ENCODE measurements at regions not wholly inside any gene's neighbourhood (a gene's known extent, or its start where the extent isn't known, plus 50 kb on each side); places are given as distances from the start of the nearest gene placed in this dataset.

DNA sequence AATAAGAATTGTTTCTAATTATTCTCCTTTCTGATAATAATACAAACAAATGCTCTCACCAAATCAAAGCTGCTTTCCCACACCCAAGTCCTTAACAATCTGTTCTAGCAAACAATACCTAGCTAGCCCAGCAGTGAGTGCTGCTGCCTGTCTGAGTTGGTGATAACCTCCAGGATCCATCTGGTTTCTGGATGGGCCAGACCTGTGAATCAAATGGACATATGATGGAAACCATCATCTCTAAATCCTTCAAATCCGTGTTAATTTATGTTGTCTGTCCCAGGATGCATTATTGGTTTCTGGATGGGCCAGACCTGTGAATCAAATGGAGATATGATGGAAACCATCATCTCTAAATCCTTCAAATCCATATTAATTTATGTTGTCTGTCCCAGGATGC, 1230.0 kb downstream of the AMY1C start:
- Histone ChIP-seq H3K4me1 (ENCODE audit: control insufficient read depth in 1 of 2, insufficient read depth in 2 of 2, low read length in 2 of 2) (no peaks in the 10 kb centered on the region), H3K9me3 (replicated peaks in 1 of 2; ENCODE audit: control insufficient read depth in 1 of 2, insufficient read depth in 1 of 2, low read length in 2 of 2) (peaks cover 0 to 2% of the 10 kb centered on the region in 2 donors), H3K27ac (ENCODE audit: low read depth in 1 of 2, low read length in 2 of 2) (no peak overlapping the region), H3K27me3 (ENCODE audit: control insufficient read depth in 2 of 2, insufficient read depth in 2 of 2, low read length in 2 of 2) (no peaks in the 10 kb centered on the region), H2AFZ (ENCODE audit: insufficient read depth, low read depth, low read length, poor library complexity, severe bottlenecking) (no peak overlapping the region), H3K4me2 (replicated peaks; ENCODE audit: extremely low read depth, low read length, poor library complexity, severe bottlenecking) (no peak overlapping the region), H4K20me1 (ENCODE audit: insufficient read depth, low read length) (no peaks in the 10 kb centered on the region), H3K9ac (ENCODE audit: insufficient read depth, low read length, poor library complexity, severe bottlenecking) (no peak overlapping the region), H3K4me3 (replicated peaks in 1 of 3; ENCODE audit: low read depth in 2 of 3, low read length in 3 of 3) (no peak overlapping the region), H3K36me3 (replicated peaks in 1 of 2; ENCODE audit: control insufficient read depth in 1 of 2, insufficient read depth in 2 of 2, low read length in 2 of 2) (no peaks in the 10 kb centered on the region), H3K79me2 (ENCODE audit: insufficient read depth, low read length) (no peaks in the 10 kb centered on the region)
- no CpG with 5 or more reads among the region's 1 CpG for WGBS (ENCODE audit: insufficient coverage)
- H3K4me3 Mint-ChIP-seq = no peak overlapping the region
- no peaks in the 10 kb centered on the region for H3K4me1 Mint-ChIP-seq
- TF ChIP-seq, protein P1, sequence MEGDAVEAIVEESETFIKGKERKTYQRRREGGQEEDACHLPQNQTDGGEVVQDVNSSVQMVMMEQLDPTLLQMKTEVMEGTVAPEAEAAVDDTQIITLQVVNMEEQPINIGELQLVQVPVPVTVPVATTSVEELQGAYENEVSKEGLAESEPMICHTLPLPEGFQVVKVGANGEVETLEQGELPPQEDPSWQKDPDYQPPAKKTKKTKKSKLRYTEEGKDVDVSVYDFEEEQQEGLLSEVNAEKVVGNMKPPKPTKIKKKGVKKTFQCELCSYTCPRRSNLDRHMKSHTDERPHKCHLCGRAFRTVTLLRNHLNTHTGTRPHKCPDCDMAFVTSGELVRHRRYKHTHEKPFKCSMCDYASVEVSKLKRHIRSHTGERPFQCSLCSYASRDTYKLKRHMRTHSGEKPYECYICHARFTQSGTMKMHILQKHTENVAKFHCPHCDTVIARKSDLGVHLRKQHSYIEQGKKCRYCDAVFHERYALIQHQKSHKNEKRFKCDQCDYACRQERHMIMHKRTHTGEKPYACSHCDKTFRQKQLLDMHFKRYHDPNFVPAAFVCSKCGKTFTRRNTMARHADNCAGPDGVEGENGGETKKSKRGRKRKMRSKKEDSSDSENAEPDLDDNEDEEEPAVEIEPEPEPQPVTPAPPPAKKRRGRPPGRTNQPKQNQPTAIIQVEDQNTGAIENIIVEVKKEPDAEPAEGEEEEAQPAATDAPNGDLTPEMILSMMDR (IDR thresholded peaks at IDR 0.05) = no peak
- intact Hi-C loops (cut with micrococcal nuclease) = no loop called here
- peaks cover 0 to 3% (median 0%) of the 10 kb centered on the region in 3 donors for H3K27me3 Mint-ChIP-seq (ENCODE audit: low read depth in 3 of 3)
- H3K9me3 Mint-ChIP-seq = peaks cover 0 to 5% (median 4%) of the 10 kb centered on the region in 7 donors
- no peaks in the 10 kb centered on the region for H3K36me3 Mint-ChIP-seq
- DNase-seq = no peak
- H3K27ac Mint-ChIP-seq = no peak overlapping the region

DNA sequence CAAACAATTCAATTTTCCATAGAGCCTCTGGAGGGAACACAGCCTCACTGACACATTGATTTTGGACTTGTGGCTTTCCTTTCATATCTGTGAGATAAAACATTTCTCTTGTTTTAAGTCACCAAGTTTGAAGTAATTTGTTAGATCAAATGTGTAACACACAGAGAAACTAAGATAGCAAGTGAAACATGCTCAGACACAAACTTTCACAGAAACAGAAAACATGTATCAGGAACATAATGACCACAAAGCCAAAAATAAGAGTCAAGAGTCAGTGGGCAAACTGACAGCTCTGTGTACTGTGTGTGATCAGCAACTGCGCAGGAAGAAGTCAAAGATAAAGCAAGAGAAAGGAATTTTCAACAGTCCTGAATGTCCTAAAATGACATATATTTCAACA, 1237.5 kb downstream of the AMY1C start:
- WGBS (ENCODE audit: insufficient coverage) = no CpG with 5 or more reads among the region's 1 CpG
- Histone ChIP-seq H3K4me3 (replicated peaks in 1 of 3; ENCODE audit: low read depth in 2 of 3, low read length in 3 of 3) (no peak overlapping the region), H3K79me2 (ENCODE audit: insufficient read depth, low read length) (no peaks in the 10 kb centered on the region), H3K4me2 (replicated peaks; ENCODE audit: extremely low read depth, low read length, poor library complexity, severe bottlenecking) (no peak overlapping the region), H3K9ac (ENCODE audit: insufficient read depth, low read length, poor library complexity, severe bottlenecking) (no peak overlapping the region), H3K9me3 (replicated peaks in 1 of 2; ENCODE audit: control insufficient read depth in 1 of 2, insufficient read depth in 1 of 2, low read length in 2 of 2) (peaks cover 0 to 4% of the 10 kb centered on the region in 2 donors), H4K20me1 (ENCODE audit: insufficient read depth, low read length) (no peaks in the 10 kb centered on the region), H3K27ac (ENCODE audit: low read depth in 1 of 2, low read length in 2 of 2) (no peak overlapping the region), H3K4me1 (ENCODE audit: control insufficient read depth in 1 of 2, insufficient read depth in 2 of 2, low read length in 2 of 2) (no peaks in the 10 kb centered on the region), H2AFZ (ENCODE audit: insufficient read depth, low read depth, low read length, poor library complexity, severe bottlenecking) (no peak overlapping the region), H3K36me3 (replicated peaks in 1 of 2; ENCODE audit: control insufficient read depth in 1 of 2, insufficient read depth in 2 of 2, low read length in 2 of 2) (no peaks in the 10 kb centered on the region), H3K27me3 (ENCODE audit: control insufficient read depth in 2 of 2, insufficient read depth in 2 of 2, low read length in 2 of 2) (no peaks in the 10 kb centered on the region)
- peaks cover 0 to 5% (median 2%) of the 10 kb centered on the region in 7 donors for H3K9me3 Mint-ChIP-seq
- no peaks in the 10 kb centered on the region for H3K36me3 Mint-ChIP-seq
- TF ChIP-seq, protein P1 (IDR thresholded peaks at IDR 0.05) = no peak
- intact Hi-C loops (cut with micrococcal nuclease) = no loop called here
- H3K27me3 Mint-ChIP-seq (ENCODE audit: low read depth in 3 of 3) = no peaks in the 10 kb centered on the region
- DNase-seq = no peak
- H3K27ac Mint-ChIP-seq = no peak overlapping the region
- H3K4me3 Mint-ChIP-seq = no peak overlapping the region
- no peaks in the 10 kb centered on the region for H3K4me1 Mint-ChIP-seq
